ENCODE measurements at regions not wholly inside any gene's neighbourhood (a gene's known extent, or its start where the extent isn't known, plus 50 kb on each side); places are given as distances from the start of the nearest gene placed in this dataset.

- TF ChIP-seq CTCF (IDR thresholded peaks at IDR 0.05; ENCODE audit: insufficient read depth, low read length) (no peak), POLR2AphosphoS5 (IDR thresholded peaks at IDR 0.05; ENCODE audit: low read depth) (no peak)
Observed at GRCh38 chr9:135353935-135354334, 125.6 kb upstream of the PPP1R26 start.
